ENCODE measurements at regions not wholly inside any gene's neighbourhood (a gene's known extent, or its start where the extent isn't known, plus 50 kb on each side); places are given as distances from the start of the nearest gene placed in this dataset.

DNA sequence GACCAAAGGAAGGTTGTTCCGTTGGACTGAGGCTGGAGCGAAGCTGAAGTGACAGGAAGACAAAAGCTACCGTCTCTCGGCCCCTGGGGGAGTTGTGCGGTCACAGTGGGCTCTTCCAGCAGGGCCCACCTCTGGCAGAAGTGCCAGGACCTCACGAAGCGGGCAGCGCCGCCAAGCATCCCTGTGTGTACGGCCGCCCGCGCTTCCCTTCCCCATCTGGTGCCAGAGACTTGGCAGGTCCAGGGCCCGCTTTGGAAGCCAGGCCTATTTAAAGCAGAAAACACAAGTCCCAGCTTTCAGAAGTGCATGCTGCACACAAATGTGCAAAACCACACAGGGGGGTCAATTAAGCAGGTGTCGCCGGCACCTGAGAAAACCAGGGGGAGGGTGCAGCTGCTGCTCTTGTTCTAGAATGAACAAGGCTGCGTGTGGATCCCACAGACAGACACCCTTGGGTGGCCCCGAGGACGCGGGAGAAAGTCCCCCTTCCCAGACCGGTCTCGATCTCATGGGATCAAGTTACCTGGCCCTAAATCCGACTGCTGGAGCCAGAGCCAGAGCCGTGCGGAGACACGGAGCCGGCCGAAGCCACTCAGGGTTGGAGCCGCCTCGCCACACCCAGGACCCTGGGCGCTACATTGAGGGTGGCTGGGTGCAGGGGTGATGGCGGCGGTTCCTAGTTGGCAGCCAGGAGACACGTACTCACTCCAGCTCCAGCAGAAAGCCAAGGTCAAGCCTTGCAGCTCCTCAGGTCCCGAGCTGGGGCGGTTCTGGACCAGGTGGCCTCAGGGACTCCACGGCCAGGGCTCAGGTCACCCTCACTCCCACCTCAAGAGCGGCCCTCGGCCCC, 51.8 kb upstream of the PPP2R2D start:
- TF ChIP-seq EZH2 (IDR thresholded peaks at IDR 0.05; ENCODE audit: borderline replicate concordance, insufficient read depth, low read length, poor library complexity, severe bottlenecking) (no peak), SMC3 (conservative IDR thresholded peaks at IDR 0.05; ENCODE audit: poor library complexity) (no peak), POLR2AphosphoS5 (IDR thresholded peaks at IDR 0.05) (no peak), RAD21 (conservative IDR thresholded peaks at IDR 0.05) (no peak), EP300 (conservative IDR thresholded peaks at IDR 0.05; ENCODE audit: poor library complexity, severe bottlenecking) (no peak)
- TF ChIP-seq, protein P1, sequence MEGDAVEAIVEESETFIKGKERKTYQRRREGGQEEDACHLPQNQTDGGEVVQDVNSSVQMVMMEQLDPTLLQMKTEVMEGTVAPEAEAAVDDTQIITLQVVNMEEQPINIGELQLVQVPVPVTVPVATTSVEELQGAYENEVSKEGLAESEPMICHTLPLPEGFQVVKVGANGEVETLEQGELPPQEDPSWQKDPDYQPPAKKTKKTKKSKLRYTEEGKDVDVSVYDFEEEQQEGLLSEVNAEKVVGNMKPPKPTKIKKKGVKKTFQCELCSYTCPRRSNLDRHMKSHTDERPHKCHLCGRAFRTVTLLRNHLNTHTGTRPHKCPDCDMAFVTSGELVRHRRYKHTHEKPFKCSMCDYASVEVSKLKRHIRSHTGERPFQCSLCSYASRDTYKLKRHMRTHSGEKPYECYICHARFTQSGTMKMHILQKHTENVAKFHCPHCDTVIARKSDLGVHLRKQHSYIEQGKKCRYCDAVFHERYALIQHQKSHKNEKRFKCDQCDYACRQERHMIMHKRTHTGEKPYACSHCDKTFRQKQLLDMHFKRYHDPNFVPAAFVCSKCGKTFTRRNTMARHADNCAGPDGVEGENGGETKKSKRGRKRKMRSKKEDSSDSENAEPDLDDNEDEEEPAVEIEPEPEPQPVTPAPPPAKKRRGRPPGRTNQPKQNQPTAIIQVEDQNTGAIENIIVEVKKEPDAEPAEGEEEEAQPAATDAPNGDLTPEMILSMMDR (IDR thresholded peaks at IDR 0.05; ENCODE audit: poor library complexity, severe bottlenecking) = no peak
